ENCODE measurements at regions not wholly inside any gene's neighbourhood (a gene's known extent, or its start where the extent isn't known, plus 50 kb on each side); places are given as distances from the start of the nearest gene placed in this dataset.

GRCh38 chr3:34305266-34305665, 506.8 kb downstream of the PDCD6IP start:
- H3K36me3 ChIP-seq (ENCODE audit: control insufficient read depth, insufficient read depth, low read length): no peaks in the 10 kb centered on the region
- DNase-seq (ENCODE audit: low read depth): no peak
- no peak overlapping the region for H3K4me3 ChIP-seq (ENCODE audit: low read depth, low read length)
- ChIA-PET CTCF (no interaction called here), POLR2A (no interaction called here)
- H3K27me3 ChIP-seq (ENCODE audit: control insufficient read depth, insufficient read depth, low read length): no peaks in the 10 kb centered on the region
- no peak for TF ChIP-seq CTCF (IDR thresholded peaks at IDR 0.05; ENCODE audit: insufficient read depth, low read depth, low read length)

GRCh38 chr3:34312684-34313083, 514.3 kb downstream of the PDCD6IP start:
- DNase-seq (ENCODE audit: low read depth): no peak
- ChIA-PET CTCF (no interaction called here), POLR2A (no interaction called here)
- no peaks in the 10 kb centered on the region for H3K27me3 ChIP-seq (ENCODE audit: control insufficient read depth, insufficient read depth, low read length)
- H3K4me3 ChIP-seq (ENCODE audit: low read depth, low read length): no peak overlapping the region
- TF ChIP-seq CTCF (IDR thresholded peaks at IDR 0.05; ENCODE audit: insufficient read depth, low read depth, low read length): no peak
- no peaks in the 10 kb centered on the region for H3K36me3 ChIP-seq (ENCODE audit: control insufficient read depth, insufficient read depth, low read length)

- POLR2A ChIA-PET: no interaction called here
- Histone ChIP-seq H3K36me3 (ENCODE audit: control insufficient read depth, insufficient read depth, low read length) (no peaks in the 10 kb centered on the region), H3K27me3 (ENCODE audit: control insufficient read depth, insufficient read depth, low read length) (no peaks in the 10 kb centered on the region), H3K4me3 (ENCODE audit: low read depth, low read length) (no peak overlapping the region)
- CTCF ChIA-PET: no interaction called here
- no peak for TF ChIP-seq CTCF (IDR thresholded peaks at IDR 0.05; ENCODE audit: insufficient read depth, low read depth, low read length)
- no peak for DNase-seq (ENCODE audit: low read depth)
These were observed 521.5 kb downstream of the PDCD6IP start for GRCh38 chr3:34319881-34320280.

GRCh38 chr3:34323517-34323916, 525.1 kb downstream of the PDCD6IP start:
- no peak for TF ChIP-seq CTCF (IDR thresholded peaks at IDR 0.05; ENCODE audit: insufficient read depth, low read depth, low read length)
- Histone ChIP-seq H3K4me3 (ENCODE audit: low read depth, low read length) (no peak overlapping the region), H3K36me3 (ENCODE audit: control insufficient read depth, insufficient read depth, low read length) (no peaks in the 10 kb centered on the region), H3K27me3 (ENCODE audit: control insufficient read depth, insufficient read depth, low read length) (no peaks in the 10 kb centered on the region)
- no peak for DNase-seq (ENCODE audit: low read depth)
- ChIA-PET POLR2A (no interaction called here), CTCF (interaction anchor here (0.6 kb wide), 1 partner anchor 444 kb away, joined by 4 read pairs; no protein-coding TSS in a partner anchor)

GRCh38 chr3:34346656-34347055, 548.2 kb downstream of the PDCD6IP start:
- POLR2A ChIA-PET: no interaction called here
- DNase-seq (ENCODE audit: low read depth): no peak
- Histone ChIP-seq H3K36me3 (ENCODE audit: control insufficient read depth, insufficient read depth, low read length) (no peaks in the 10 kb centered on the region), H3K4me3 (ENCODE audit: low read depth, low read length) (no peak overlapping the region), H3K27me3 (ENCODE audit: control insufficient read depth, insufficient read depth, low read length) (no peaks in the 10 kb centered on the region)
- no peak for TF ChIP-seq CTCF (IDR thresholded peaks at IDR 0.05; ENCODE audit: insufficient read depth, low read depth, low read length)
- CTCF ChIA-PET: no interaction called here

Data from BJ (cell line).